DOHH2 (cell line): ENCODE measurements at regions not wholly inside any gene's neighbourhood (a gene's known extent, or its start where the extent isn't known, plus 50 kb on each side); places are given as distances from the start of the nearest gene placed in this dataset.

ENCODE experiments used
- H3F3A ChIP-seq: fragments of 200-600 bp; sonication (generic), shearing (Covaris generic); 2 replicates; pipeline ENCODE4 v1.6.0; 2016; ENCODE audit warnings: antibody characterized with exemption, mild to moderate bottlenecking; ENCODE audit not compliant: control insufficient read depth, insufficient read depth
- H3K27ac ChIP-seq: fragments of 200-600 bp; sonication (generic); 2 replicates; pipeline ENCODE4 v1.5.1; 2014; ENCODE audit warnings: low read depth, mild to moderate bottlenecking, low read length, moderate library complexity
- H3K27me3 ChIP-seq: fragments of 200-600 bp; sonication (generic); 2 replicates; pipeline ENCODE4 v1.6.1; 2014; ENCODE audit warnings: mild to moderate bottlenecking, low read length, mixed read lengths; ENCODE audit not compliant: control insufficient read depth
- H3K36me3 ChIP-seq: fragments of 200-600 bp; sonication (generic); 2 replicates; pipeline ENCODE4 v1.6.1; 2014; ENCODE audit warnings: mild to moderate bottlenecking, low read length, moderate library complexity, mixed read lengths; ENCODE audit not compliant: control insufficient read depth
- H3K4me1 ChIP-seq: fragments of 200-600 bp; sonication (generic); 2 replicates; pipeline ENCODE4 v1.6.1; 2014; ENCODE audit warnings: mild to moderate bottlenecking, low read length, mixed read lengths; ENCODE audit not compliant: control insufficient read depth
- H3K4me2 ChIP-seq: fragments of 200-600 bp; sonication (generic); 2 replicates; pipeline ENCODE4 v1.6.0; 2014; ENCODE audit warnings: mild to moderate bottlenecking, low read length, moderate library complexity
- H3K4me3 ChIP-seq: fragments of 200-600 bp; sonication (generic); 2 replicates; pipeline ENCODE4 v1.5.1; 2014; ENCODE audit warnings: mild to moderate bottlenecking, low read length, mixed read lengths
- H3K79me2 ChIP-seq: fragments of 200-600 bp; sonication (generic); 2 replicates; pipeline ENCODE4 v1.6.1; 2014; ENCODE audit warnings: mild to moderate bottlenecking, low read length, mixed read lengths; ENCODE audit not compliant: control insufficient read depth
- H3K9me2 ChIP-seq: fragments of 200-600 bp; sonication (generic); replicated peaks from 2 replicates; pipeline ENCODE4 v1.6.1; 2014; ENCODE audit warnings: mild to moderate bottlenecking, low read length, mixed read lengths; ENCODE audit not compliant: control insufficient read depth
- H3K9me3 ChIP-seq: fragments of 200-600 bp; sonication (generic); 2 replicates; pipeline ENCODE4 v1.6.1; 2014; ENCODE audit warnings: antibody characterized with exemption, low read length, mixed read lengths; ENCODE audit not compliant: control insufficient read depth, insufficient read depth
- H4K20me1 ChIP-seq: fragments of 200-600 bp; sonication (generic); 2 replicates; pipeline ENCODE4 v1.6.0; 2014; ENCODE audit warnings: low read depth, mild to moderate bottlenecking, antibody characterized with exemption, low read length, moderate library complexity; ENCODE audit not compliant: control insufficient read depth, insufficient read depth
- EZH2phosphoT487 ChIP-seq: fragments of 200-600 bp; sonication (generic); IDR thresholded peaks from 2 replicates; pipeline ENCODE4 v1.6.1; 2017; ENCODE audit warnings: borderline replicate concordance, mild to moderate bottlenecking, antibody characterized with exemption, low read length, moderate library complexity, mixed read lengths
- TF ChIP-seq, protein P1 (sequence below): fragments of 200-600 bp; sonication (generic); IDR thresholded peaks from one replicate; pipeline ENCODE4 v1.5.1; 2014; ENCODE audit warnings: antibody characterized with exemption, mild to moderate bottlenecking, low read depth, low read length; ENCODE audit not compliant: poor library complexity, severe bottlenecking

DNA sequence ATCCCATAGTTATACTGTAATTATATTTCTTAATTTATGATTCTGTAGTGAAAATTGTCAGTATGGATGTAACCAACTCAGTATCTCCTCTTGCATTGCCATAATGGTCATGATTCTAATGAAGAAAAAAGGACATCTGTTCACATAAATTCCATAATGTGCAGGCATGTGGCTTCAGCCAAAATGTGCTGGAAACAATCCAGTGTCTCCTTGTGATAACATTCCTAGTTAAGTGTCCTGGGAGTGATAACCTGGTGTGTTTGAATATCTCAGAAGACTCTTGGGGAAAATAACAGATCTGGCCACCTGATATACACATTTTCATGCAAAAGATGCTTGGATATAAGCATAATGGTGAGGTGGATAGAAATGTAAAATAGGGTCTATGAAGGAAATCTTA, 2309.8 kb downstream of the PCDH7 start:
- TF ChIP-seq, protein P1, sequence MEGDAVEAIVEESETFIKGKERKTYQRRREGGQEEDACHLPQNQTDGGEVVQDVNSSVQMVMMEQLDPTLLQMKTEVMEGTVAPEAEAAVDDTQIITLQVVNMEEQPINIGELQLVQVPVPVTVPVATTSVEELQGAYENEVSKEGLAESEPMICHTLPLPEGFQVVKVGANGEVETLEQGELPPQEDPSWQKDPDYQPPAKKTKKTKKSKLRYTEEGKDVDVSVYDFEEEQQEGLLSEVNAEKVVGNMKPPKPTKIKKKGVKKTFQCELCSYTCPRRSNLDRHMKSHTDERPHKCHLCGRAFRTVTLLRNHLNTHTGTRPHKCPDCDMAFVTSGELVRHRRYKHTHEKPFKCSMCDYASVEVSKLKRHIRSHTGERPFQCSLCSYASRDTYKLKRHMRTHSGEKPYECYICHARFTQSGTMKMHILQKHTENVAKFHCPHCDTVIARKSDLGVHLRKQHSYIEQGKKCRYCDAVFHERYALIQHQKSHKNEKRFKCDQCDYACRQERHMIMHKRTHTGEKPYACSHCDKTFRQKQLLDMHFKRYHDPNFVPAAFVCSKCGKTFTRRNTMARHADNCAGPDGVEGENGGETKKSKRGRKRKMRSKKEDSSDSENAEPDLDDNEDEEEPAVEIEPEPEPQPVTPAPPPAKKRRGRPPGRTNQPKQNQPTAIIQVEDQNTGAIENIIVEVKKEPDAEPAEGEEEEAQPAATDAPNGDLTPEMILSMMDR: no peak
- no peak for TF ChIP-seq EZH2phosphoT487
- H3K79me2 ChIP-seq: no peaks in the 10 kb centered on the region

DNA sequence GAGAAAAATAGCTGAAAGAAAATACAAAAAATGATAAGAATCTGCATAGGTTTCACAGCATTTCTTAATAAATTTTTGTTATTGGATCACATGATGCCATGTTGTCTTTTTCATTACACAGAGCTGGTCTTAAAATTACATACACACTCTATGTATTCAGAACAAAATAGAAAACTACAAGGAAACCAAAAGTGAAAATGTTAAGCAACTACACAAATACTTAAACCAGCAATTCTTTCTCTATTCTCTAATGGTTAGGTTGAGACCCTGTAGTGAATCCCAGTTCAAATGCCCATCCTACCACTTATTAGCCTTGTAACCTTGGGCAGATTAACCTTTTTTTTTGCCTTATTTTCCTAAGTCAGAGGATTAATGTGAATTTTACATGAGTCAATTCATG, 2311.2 kb downstream of the PCDH7 start:
- TF ChIP-seq EZH2phosphoT487: no peak
- TF ChIP-seq, protein P1: no peak
- H3K27me3 ChIP-seq: no peaks in the 10 kb centered on the region
- no peak overlapping the region for H3K27ac ChIP-seq
- no peak overlapping the region for H3K4me2 ChIP-seq
- no peaks in the 10 kb centered on the region for H4K20me1 ChIP-seq
- H3F3A ChIP-seq: no peaks in the 10 kb centered on the region
- no peaks in the 10 kb centered on the region for H3K79me2 ChIP-seq
- no peaks in the 10 kb centered on the region for H3K9me3 ChIP-seq
- no peaks in the 10 kb centered on the region for H3K9me2 ChIP-seq
- no peak overlapping the region for H3K4me3 ChIP-seq
- H3K36me3 ChIP-seq: no peaks in the 10 kb centered on the region
- H3K4me1 ChIP-seq: no peaks in the 10 kb centered on the region

More for the DNA sequence above, 2309.8 kb downstream of the PCDH7 start:
- H3K4me1 ChIP-seq: no peaks in the 10 kb centered on the region
- H3K27ac ChIP-seq: no peak overlapping the region
- no peak overlapping the region for H3K4me3 ChIP-seq
- no peaks in the 10 kb centered on the region for H4K20me1 ChIP-seq
- no peak overlapping the region for H3K4me2 ChIP-seq
- H3K9me2 ChIP-seq: no peaks in the 10 kb centered on the region
- H3K36me3 ChIP-seq: no peaks in the 10 kb centered on the region
- H3F3A ChIP-seq: no peaks in the 10 kb centered on the region
- H3K27me3 ChIP-seq: no peaks in the 10 kb centered on the region
- H3K9me3 ChIP-seq: no peaks in the 10 kb centered on the region

DNA sequence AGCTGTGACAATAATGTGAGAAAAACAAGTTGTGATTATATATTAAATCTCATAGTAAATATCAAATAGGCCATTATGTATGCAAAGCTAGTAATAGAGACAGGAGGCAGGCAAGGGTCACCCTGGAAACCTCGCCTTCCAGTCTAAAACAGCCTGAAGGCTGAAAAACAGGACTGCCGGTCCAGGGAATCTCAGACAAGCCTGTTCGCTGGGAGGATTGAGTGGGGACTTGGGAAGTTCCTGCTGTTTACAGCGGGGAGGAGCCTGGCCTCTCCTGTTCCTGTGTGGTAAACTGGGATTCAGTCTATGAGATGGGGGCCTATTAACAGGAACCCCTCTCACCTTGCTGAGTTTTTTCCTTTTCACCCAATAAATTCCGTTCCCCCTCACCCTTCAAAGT, 2317.3 kb downstream of the PCDH7 start:
- no peaks in the 10 kb centered on the region for H4K20me1 ChIP-seq
- TF ChIP-seq, protein P1: no peak
- TF ChIP-seq EZH2phosphoT487: no peak
- no peak overlapping the region for H3K4me3 ChIP-seq
- H3K36me3 ChIP-seq: no peaks in the 10 kb centered on the region
- H3K27me3 ChIP-seq: no peaks in the 10 kb centered on the region
- H3K27ac ChIP-seq: no peak overlapping the region
- H3F3A ChIP-seq: no peaks in the 10 kb centered on the region
- H3K79me2 ChIP-seq: no peaks in the 10 kb centered on the region
- H3K9me3 ChIP-seq: no peaks in the 10 kb centered on the region
- H3K4me2 ChIP-seq: no peak overlapping the region
- H3K4me1 ChIP-seq: no peaks in the 10 kb centered on the region
- no peaks in the 10 kb centered on the region for H3K9me2 ChIP-seq

DNA sequence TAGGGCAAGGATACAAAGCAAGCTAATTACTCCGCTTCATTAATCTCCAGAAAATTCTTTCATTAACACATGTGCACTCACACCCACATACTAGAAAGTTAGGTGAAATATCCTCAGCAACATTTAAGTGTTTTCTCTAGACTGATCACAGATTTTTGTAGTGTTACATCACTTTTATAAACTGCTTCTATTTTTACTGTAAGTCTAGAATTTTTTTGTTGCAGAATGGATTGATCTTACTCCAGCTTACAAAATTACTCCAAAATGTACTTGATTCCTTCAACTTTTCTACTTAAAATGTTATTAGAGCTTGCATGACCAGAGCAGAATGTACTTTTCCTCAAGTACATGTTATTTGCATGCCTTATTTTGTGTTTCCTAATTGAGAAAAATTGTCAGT, 2325.2 kb downstream of the PCDH7 start:
- H3K9me2 ChIP-seq: no peaks in the 10 kb centered on the region
- H3K79me2 ChIP-seq: no peaks in the 10 kb centered on the region
- H3K27ac ChIP-seq: no peak overlapping the region
- no peak overlapping the region for H3K4me2 ChIP-seq
- no peaks in the 10 kb centered on the region for H4K20me1 ChIP-seq
- H3K9me3 ChIP-seq: no peaks in the 10 kb centered on the region
- H3K36me3 ChIP-seq: no peaks in the 10 kb centered on the region
- H3K4me1 ChIP-seq: no peaks in the 10 kb centered on the region
- no peaks in the 10 kb centered on the region for H3K27me3 ChIP-seq
- H3F3A ChIP-seq: no peaks in the 10 kb centered on the region
- no peak for TF ChIP-seq EZH2phosphoT487
- TF ChIP-seq, protein P1: no peak
- H3K4me3 ChIP-seq: no peak overlapping the region
